Gastrocnemius medialis (tissue), 4 donors: ENCODE measurements at regions not wholly inside any gene's neighbourhood (a gene's known extent, or its start where the extent isn't known, plus 50 kb on each side); places are given as distances from the start of the nearest gene placed in this dataset.

Experiments used
- CTCF ChIP-seq, 5 experiments: fragments of 450-650 bp in 3 of 5; fragments of 200-600 bp in 2 of 5; sonication (generic) in 2 of 5; IDR thresholded peaks in 4 of 5; conservative IDR thresholded peaks in 1 of 5; 1 replicate in 4 of 5; 2 replicates in 1 of 5; pipeline ENCODE4 v1.5.1; 2016 to 2019; ENCODE audit warnings: antibody characterized with exemption in 5 of 5, mild to moderate bottlenecking in 3 of 5, moderate library complexity in 3 of 5
- POLR2A ChIP-seq, 2 donors: fragments of 450-650 bp; IDR thresholded peaks; one replicate each; pipeline ENCODE4 v1.6.1; 2017; ENCODE audit warnings: antibody characterized with exemption in 2 of 2, mild to moderate bottlenecking in 2 of 2, moderate library complexity in 2 of 2

GRCh38 chr3:64913515-64913914, 225.7 kb upstream of the ADAMTS9 start:
- TF ChIP-seq CTCF (IDR thresholded peaks at IDR 0.05 in 4 of 5, conservative IDR thresholded peaks at IDR 0.05 in 1 of 5) (no peak), POLR2A (IDR thresholded peaks at IDR 0.05) (no peak)
